ENCODE measurements at regions not wholly inside any gene's neighbourhood (a gene's known extent, or its start where the extent isn't known, plus 50 kb on each side); places are given as distances from the start of the nearest gene placed in this dataset.

- TF ChIP-seq, protein P1, sequence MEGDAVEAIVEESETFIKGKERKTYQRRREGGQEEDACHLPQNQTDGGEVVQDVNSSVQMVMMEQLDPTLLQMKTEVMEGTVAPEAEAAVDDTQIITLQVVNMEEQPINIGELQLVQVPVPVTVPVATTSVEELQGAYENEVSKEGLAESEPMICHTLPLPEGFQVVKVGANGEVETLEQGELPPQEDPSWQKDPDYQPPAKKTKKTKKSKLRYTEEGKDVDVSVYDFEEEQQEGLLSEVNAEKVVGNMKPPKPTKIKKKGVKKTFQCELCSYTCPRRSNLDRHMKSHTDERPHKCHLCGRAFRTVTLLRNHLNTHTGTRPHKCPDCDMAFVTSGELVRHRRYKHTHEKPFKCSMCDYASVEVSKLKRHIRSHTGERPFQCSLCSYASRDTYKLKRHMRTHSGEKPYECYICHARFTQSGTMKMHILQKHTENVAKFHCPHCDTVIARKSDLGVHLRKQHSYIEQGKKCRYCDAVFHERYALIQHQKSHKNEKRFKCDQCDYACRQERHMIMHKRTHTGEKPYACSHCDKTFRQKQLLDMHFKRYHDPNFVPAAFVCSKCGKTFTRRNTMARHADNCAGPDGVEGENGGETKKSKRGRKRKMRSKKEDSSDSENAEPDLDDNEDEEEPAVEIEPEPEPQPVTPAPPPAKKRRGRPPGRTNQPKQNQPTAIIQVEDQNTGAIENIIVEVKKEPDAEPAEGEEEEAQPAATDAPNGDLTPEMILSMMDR (conservative IDR thresholded peaks at IDR 0.05; ENCODE audit: low read length), result no peak
- no peak for TF ChIP-seq EZH2phosphoT487 (IDR thresholded peaks at IDR 0.05; ENCODE audit: borderline replicate concordance)
Observed at GRCh38 chr20:52766645-52767435, 205.3 kb upstream of the TSHZ2 start.
